Liver (tissue), 8 donors: ENCODE measurements at regions not wholly inside any gene's neighbourhood (a gene's known extent, or its start where the extent isn't known, plus 50 kb on each side); places are given as distances from the start of the nearest gene placed in this dataset.

ENCODE experiments used
- DNase-seq: peaks from one replicate; pipeline ENCODE4 v3.0.0-alpha.2; 2017; ENCODE audit warnings: low spot score
- H3K27ac ChIP-seq, 2 donors: one replicate each; pipeline ENCODE4 v1.7.0; 2013; ENCODE audit warnings: inconsistent platforms in 2 of 2, low read length in 2 of 2, control low read depth in 1 of 2, low read depth in 1 of 2, mild to moderate bottlenecking in 1 of 2
- H3K27me3 ChIP-seq, 4 donors: one replicate each; pipeline versions ENCODE4 v1.6.1 to v1.7.0; 2013; ENCODE audit warnings: low read length in 3 of 4, inconsistent platforms in 1 of 4, mild to moderate bottlenecking in 1 of 4, moderate library complexity in 1 of 4; ENCODE audit not compliant: control insufficient read depth in 4 of 4, insufficient read depth in 4 of 4
- H3K36me3 ChIP-seq, 4 donors: one replicate each; pipeline versions ENCODE4 v1.6.1 to v1.7.0; 2013; ENCODE audit warnings: low read length in 3 of 4, mild to moderate bottlenecking in 3 of 4, low read depth in 1 of 4, moderate library complexity in 1 of 4; ENCODE audit not compliant: control insufficient read depth in 4 of 4, insufficient read depth in 3 of 4
- H3K4me1 ChIP-seq, 4 donors: one replicate each; pipeline versions ENCODE4 v1.6.1 to v1.7.0; 2013; ENCODE audit warnings: low read length in 3 of 4, mild to moderate bottlenecking in 3 of 4, moderate library complexity in 1 of 4; ENCODE audit not compliant: control insufficient read depth in 4 of 4, insufficient read depth in 4 of 4
- H3K4me3 ChIP-seq, 3 donors: one replicate each; pipeline versions ENCODE4 v1.6.1 to v1.7.0; 2013; ENCODE audit warnings: low read length in 3 of 3, control low read depth in 1 of 3, low read depth in 1 of 3, mild to moderate bottlenecking in 1 of 3
- H3K9ac ChIP-seq, 2 donors: one replicate each; pipeline ENCODE4 v1.7.0; 2013; ENCODE audit warnings: low read length in 2 of 2, mild to moderate bottlenecking in 2 of 2, moderate library complexity in 2 of 2, control low read depth in 1 of 2, low read depth in 1 of 2
- H3K9me3 ChIP-seq, 4 donors: one replicate each; pipeline versions ENCODE4 v1.6.1 to v1.7.0; 2013; ENCODE audit warnings: low read length in 3 of 4; ENCODE audit not compliant: control insufficient read depth in 4 of 4
- ATF3 ChIP-seq: IDR thresholded peaks from 2 replicates; pipeline ENCODE4 v1.6.1; 2016; ENCODE audit warnings: antibody characterized with exemption
- EGR1 ChIP-seq, 2 donors: IDR thresholded peaks; 2 replicates each; pipeline ENCODE4 v1.6.1; 2016 to 2018; ENCODE audit warnings: antibody characterized with exemption in 2 of 2, low read depth in 2 of 2
- FOXA1 ChIP-seq: IDR thresholded peaks from 2 replicates; pipeline ENCODE4 v1.6.1; 2016; ENCODE audit warnings: antibody characterized with exemption
- FOXA2 ChIP-seq: IDR thresholded peaks from 2 replicates; pipeline ENCODE4 v1.6.1; 2016; ENCODE audit warnings: antibody characterized with exemption
- GABPA ChIP-seq, 2 donors: IDR thresholded peaks in 1 of 2; conservative IDR thresholded peaks in 1 of 2; 2 replicates each; pipeline ENCODE4 v1.6.1; 2016; ENCODE audit warnings: antibody characterized with exemption in 2 of 2, mild to moderate bottlenecking in 1 of 2, moderate library complexity in 1 of 2
- HNF4A ChIP-seq, 2 donors: conservative IDR thresholded peaks; 2 replicates each; pipeline ENCODE4 v1.6.1; 2016; ENCODE audit warnings: antibody characterized with exemption in 2 of 2, mild to moderate bottlenecking in 2 of 2
- HNF4G ChIP-seq: IDR thresholded peaks from 2 replicates; pipeline ENCODE4 v1.6.1; 2016; ENCODE audit warnings: antibody characterized with exemption
- JUND ChIP-seq, 2 donors: IDR thresholded peaks; 2 replicates each; pipeline ENCODE4 v1.6.1; 2016; ENCODE audit warnings: antibody characterized with exemption in 2 of 2
- MAX ChIP-seq: IDR thresholded peaks from 2 replicates; pipeline ENCODE4 v1.6.1; 2016; ENCODE audit warnings: antibody characterized with exemption
- NR2F2 ChIP-seq: IDR thresholded peaks from 2 replicates; pipeline ENCODE4 v1.6.1; 2016; ENCODE audit warnings: antibody characterized with exemption
- RAD21 ChIP-seq, 2 donors: IDR thresholded peaks; 2 replicates each; pipeline ENCODE4 v1.6.1; 2016; ENCODE audit warnings: antibody characterized with exemption in 2 of 2, mild to moderate bottlenecking in 2 of 2
- REST ChIP-seq: IDR thresholded peaks from 2 replicates; pipeline ENCODE4 v1.6.1; 2016; ENCODE audit warnings: antibody characterized with exemption, mild to moderate bottlenecking
- RXRA ChIP-seq, 2 donors: IDR thresholded peaks; 2 replicates each; pipeline ENCODE4 v1.6.1; 2017 to 2018; ENCODE audit warnings: antibody characterized with exemption in 2 of 2, mild to moderate bottlenecking in 1 of 2
- SP1 ChIP-seq: IDR thresholded peaks from 2 replicates; pipeline ENCODE4 v1.6.1; 2018; ENCODE audit warnings: antibody characterized with exemption, mild to moderate bottlenecking
- TAF1 ChIP-seq: conservative IDR thresholded peaks from 2 replicates; pipeline ENCODE4 v1.6.1; 2016; ENCODE audit warnings: antibody characterized with exemption, mild to moderate bottlenecking
- YY1 ChIP-seq: IDR thresholded peaks from 2 replicates; pipeline ENCODE4 v1.6.1; 2016; ENCODE audit warnings: antibody characterized with exemption, mild to moderate bottlenecking
- ZBTB33 ChIP-seq: IDR thresholded peaks from 2 replicates; pipeline ENCODE4 v1.6.1; 2016; ENCODE audit warnings: antibody characterized with exemption
- WGBS: extraction: QIAGEN DNeasy Blood & Tissue Kit; methylation state at CpG from one replicate; pipeline ENCODE4 v1.1.7; 2013; 5-methylcytosine and 5-hydroxymethylcytosine counted together
- TF ChIP-seq, protein P1 (sequence below): fragments of 150-350 bp; IDR thresholded peaks from 2 replicates; pipeline ENCODE4 v1.5.1; 2017; ENCODE audit warnings: improper control_type of control experiment, low read depth, low read length; ENCODE audit not compliant: missing input control
- donor health status: healthy.
- donor health status: healthy.
- donor health status: healthy.
- donor health status: healthy.
- donor health status: healthy.

DNA sequence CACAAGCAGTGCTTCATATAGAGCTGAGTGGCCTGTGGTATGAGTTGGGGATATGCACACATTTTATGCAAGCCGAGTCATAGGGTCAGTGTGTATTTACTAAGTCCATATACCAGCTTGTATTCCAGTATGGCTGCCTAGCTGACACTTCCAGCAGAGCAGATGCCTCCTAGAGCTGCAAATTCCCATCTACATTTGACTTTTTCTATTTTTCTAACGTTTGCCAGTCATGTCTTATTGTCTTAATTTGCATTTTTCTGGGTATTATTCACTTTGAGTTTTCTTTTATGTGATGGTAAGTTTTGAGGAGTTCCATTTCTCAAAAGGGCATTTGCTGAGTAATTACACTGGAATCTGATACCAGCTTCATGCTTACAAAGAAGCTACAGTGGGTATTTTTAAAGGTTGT, 334.5 kb upstream of the CDH2 start:
- no peak overlapping the region for H3K27ac ChIP-seq
- DNase-seq, result no peak
- no peak overlapping the region for H3K9ac ChIP-seq
- H3K27me3 ChIP-seq, result no peaks in the 10 kb centered on the region
- no peak overlapping the region for H3K4me3 ChIP-seq
- no peaks in the 10 kb centered on the region for H3K4me1 ChIP-seq
- WGBS, result 60% methylated on average over 2 of the region's 2 CpGs
- H3K36me3 ChIP-seq, result no peaks in the 10 kb centered on the region
- no peaks in the 10 kb centered on the region for H3K9me3 ChIP-seq
- no peak for TF ChIP-seq TAF1
- no peak for TF ChIP-seq MAX
- no peak for TF ChIP-seq HNF4A (conservative IDR thresholded peaks at IDR 0.05)
- no peak for TF ChIP-seq RAD21 (IDR thresholded peaks at IDR 0.05)
- no peak for TF ChIP-seq GABPA (IDR thresholded peaks at IDR 0.05 in 1 of 2, conservative IDR thresholded peaks at IDR 0.05 in 1 of 2)
- TF ChIP-seq JUND (IDR thresholded peaks at IDR 0.05), result no peak
- no peak for TF ChIP-seq YY1
- no peak for TF ChIP-seq ZBTB33
- no peak for TF ChIP-seq ATF3
- no peak for TF ChIP-seq EGR1 (IDR thresholded peaks at IDR 0.05; ENCODE audit: low read depth in 2 of 2)
- no peak for TF ChIP-seq SP1
- no peak for TF ChIP-seq HNF4G

GRCh38 chr18:28510210-28510609, 333.3 kb upstream of the CDH2 start:
- no peak overlapping the region for H3K4me3 ChIP-seq
- no peaks in the 10 kb centered on the region for H3K4me1 ChIP-seq
- no peaks in the 10 kb centered on the region for H3K36me3 ChIP-seq
- no peaks in the 10 kb centered on the region for H3K27me3 ChIP-seq
- no peaks in the 10 kb centered on the region for H3K9me3 ChIP-seq
- no peak overlapping the region for H3K9ac ChIP-seq
- TF ChIP-seq RAD21 (IDR thresholded peaks at IDR 0.05) (no peak), RXRA (IDR thresholded peaks at IDR 0.05) (no peak), ATF3 (no peak), HNF4A (conservative IDR thresholded peaks at IDR 0.05) (no peak), GABPA (IDR thresholded peaks at IDR 0.05 in 1 of 2, conservative IDR thresholded peaks at IDR 0.05 in 1 of 2) (no peak), EGR1 (IDR thresholded peaks at IDR 0.05; ENCODE audit: low read depth in 2 of 2) (no peak), FOXA2 (no peak), ZBTB33 (no peak), MAX (no peak), NR2F2 (no peak), TAF1 (no peak), REST (no peak), FOXA1 (no peak), YY1 (no peak), SP1 (no peak), JUND (IDR thresholded peaks at IDR 0.05) (no peak), HNF4G (no peak)
- TF ChIP-seq, protein P1, sequence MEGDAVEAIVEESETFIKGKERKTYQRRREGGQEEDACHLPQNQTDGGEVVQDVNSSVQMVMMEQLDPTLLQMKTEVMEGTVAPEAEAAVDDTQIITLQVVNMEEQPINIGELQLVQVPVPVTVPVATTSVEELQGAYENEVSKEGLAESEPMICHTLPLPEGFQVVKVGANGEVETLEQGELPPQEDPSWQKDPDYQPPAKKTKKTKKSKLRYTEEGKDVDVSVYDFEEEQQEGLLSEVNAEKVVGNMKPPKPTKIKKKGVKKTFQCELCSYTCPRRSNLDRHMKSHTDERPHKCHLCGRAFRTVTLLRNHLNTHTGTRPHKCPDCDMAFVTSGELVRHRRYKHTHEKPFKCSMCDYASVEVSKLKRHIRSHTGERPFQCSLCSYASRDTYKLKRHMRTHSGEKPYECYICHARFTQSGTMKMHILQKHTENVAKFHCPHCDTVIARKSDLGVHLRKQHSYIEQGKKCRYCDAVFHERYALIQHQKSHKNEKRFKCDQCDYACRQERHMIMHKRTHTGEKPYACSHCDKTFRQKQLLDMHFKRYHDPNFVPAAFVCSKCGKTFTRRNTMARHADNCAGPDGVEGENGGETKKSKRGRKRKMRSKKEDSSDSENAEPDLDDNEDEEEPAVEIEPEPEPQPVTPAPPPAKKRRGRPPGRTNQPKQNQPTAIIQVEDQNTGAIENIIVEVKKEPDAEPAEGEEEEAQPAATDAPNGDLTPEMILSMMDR, result no peak
- no peak for DNase-seq
- no peak overlapping the region for H3K27ac ChIP-seq
